Skeletal muscle tissue (tissue), 3 donors: ENCODE measurements at regions not wholly inside any gene's neighbourhood (a gene's known extent, or its start where the extent isn't known, plus 50 kb on each side); places are given as distances from the start of the nearest gene placed in this dataset.

Source experiments
- H3K27ac ChIP-seq: one replicate; pipeline ENCODE4 v1.7.0; 2013; ENCODE audit warnings: mild to moderate bottlenecking, low read depth, low read length, inconsistent platforms
- H3K27me3 ChIP-seq, 3 donors: one replicate each; pipeline ENCODE4 v1.7.0; 2013; ENCODE audit warnings: low read length in 3 of 3; ENCODE audit not compliant: control insufficient read depth in 3 of 3, insufficient read depth in 3 of 3
- H3K36me3 ChIP-seq, 3 donors: one replicate each; pipeline ENCODE4 v1.7.0; 2013; ENCODE audit warnings: low read length in 3 of 3; ENCODE audit not compliant: control insufficient read depth in 3 of 3, insufficient read depth in 3 of 3
- H3K4me1 ChIP-seq, 3 donors: one replicate each; pipeline ENCODE4 v1.7.0; 2013; ENCODE audit warnings: low read length in 3 of 3, mild to moderate bottlenecking in 3 of 3; ENCODE audit not compliant: control insufficient read depth in 3 of 3, insufficient read depth in 3 of 3
- H3K4me3 ChIP-seq, 3 donors: one replicate each; pipeline ENCODE4 v1.7.0; 2013; ENCODE audit warnings: low read length in 3 of 3
- H3K9ac ChIP-seq, 3 donors: one replicate each; pipeline ENCODE4 v1.7.0; 2013; ENCODE audit warnings: low read length in 3 of 3, mild to moderate bottlenecking in 3 of 3, moderate library complexity in 2 of 3, low read depth in 1 of 3
- H3K9me3 ChIP-seq, 3 donors: one replicate each; pipeline ENCODE4 v1.7.0; 2013; ENCODE audit warnings: low read length in 3 of 3; ENCODE audit not compliant: control insufficient read depth in 3 of 3
- donor health status: Osteomylitis.

- Histone ChIP-seq H3K4me3 (no peak overlapping the region), H3K36me3 (no peaks in the 10 kb centered on the region), H3K27me3 (no peaks in the 10 kb centered on the region), H3K27ac (no peak overlapping the region), H3K9me3 (no peaks in the 10 kb centered on the region), H3K4me1 (no peaks in the 10 kb centered on the region), H3K9ac (no peak overlapping the region)
Measured at GRCh38 chr1:198880397-198880796, 241.6 kb downstream of the PTPRC start.

GRCh38 chr1:198880818-198881597 is 242.2 kb downstream of the PTPRC start:
- H3K4me3 ChIP-seq = no peak overlapping the region
- H3K36me3 ChIP-seq = no peaks in the 10 kb centered on the region
- H3K9ac ChIP-seq = no peak overlapping the region
- H3K27me3 ChIP-seq = no peaks in the 10 kb centered on the region
- no peaks in the 10 kb centered on the region for H3K4me1 ChIP-seq
- H3K27ac ChIP-seq = no peak overlapping the region
- H3K9me3 ChIP-seq = no peaks in the 10 kb centered on the region

- Histone ChIP-seq H3K27ac (no peak overlapping the region), H3K9ac (no peak overlapping the region), H3K4me1 (no peaks in the 10 kb centered on the region), H3K4me3 (no peak overlapping the region), H3K36me3 (no peaks in the 10 kb centered on the region), H3K27me3 (no peaks in the 10 kb centered on the region), H3K9me3 (no peaks in the 10 kb centered on the region)
Measured at GRCh38 chr1:198883184-198883583, 244.3 kb downstream of the PTPRC start.

GRCh38 chr1:198887866-198888265 is 249.0 kb downstream of the PTPRC start:
- H3K9ac ChIP-seq = no peak overlapping the region
- H3K4me1 ChIP-seq = no peaks in the 10 kb centered on the region
- no peak overlapping the region for H3K27ac ChIP-seq
- no peaks in the 10 kb centered on the region for H3K27me3 ChIP-seq
- H3K9me3 ChIP-seq = no peaks in the 10 kb centered on the region
- H3K36me3 ChIP-seq = no peaks in the 10 kb centered on the region
- H3K4me3 ChIP-seq = no peak overlapping the region

GRCh38 chr1:198888379-198888943 is 249.6 kb downstream of the PTPRC start:
- Histone ChIP-seq H3K9me3 (no peaks in the 10 kb centered on the region), H3K4me3 (no peak overlapping the region), H3K36me3 (no peaks in the 10 kb centered on the region), H3K27ac (no peak overlapping the region), H3K9ac (no peak overlapping the region), H3K4me1 (no peaks in the 10 kb centered on the region), H3K27me3 (no peaks in the 10 kb centered on the region)

- Histone ChIP-seq H3K27me3 (no peaks in the 10 kb centered on the region), H3K9ac (no peak overlapping the region), H3K4me1 (no peaks in the 10 kb centered on the region), H3K4me3 (no peak overlapping the region), H3K9me3 (no peaks in the 10 kb centered on the region), H3K27ac (no peak overlapping the region), H3K36me3 (no peaks in the 10 kb centered on the region)
Measured at GRCh38 chr1:198889101-198889500, 250.3 kb downstream of the PTPRC start.

- H3K4me3 ChIP-seq = no peak overlapping the region
- H3K4me1 ChIP-seq = no peaks in the 10 kb centered on the region
- H3K36me3 ChIP-seq = no peaks in the 10 kb centered on the region
- H3K27ac ChIP-seq = no peak overlapping the region
- H3K27me3 ChIP-seq = no peaks in the 10 kb centered on the region
- no peaks in the 10 kb centered on the region for H3K9me3 ChIP-seq
- no peak overlapping the region for H3K9ac ChIP-seq
Measured at GRCh38 chr1:198889749-198890148, 250.9 kb downstream of the PTPRC start.

GRCh38 chr1:198890214-198890930 is 251.5 kb downstream of the PTPRC start:
- H3K9me3 ChIP-seq = no peaks in the 10 kb centered on the region
- no peaks in the 10 kb centered on the region for H3K27me3 ChIP-seq
- H3K9ac ChIP-seq = no peak overlapping the region
- no peak overlapping the region for H3K4me3 ChIP-seq
- H3K4me1 ChIP-seq = no peaks in the 10 kb centered on the region
- H3K27ac ChIP-seq = no peak overlapping the region
- H3K36me3 ChIP-seq = no peaks in the 10 kb centered on the region

GRCh38 chr1:198892065-198892464 is 253.2 kb downstream of the PTPRC start:
- no peak overlapping the region for H3K27ac ChIP-seq
- no peaks in the 10 kb centered on the region for H3K4me1 ChIP-seq
- H3K9me3 ChIP-seq = no peaks in the 10 kb centered on the region
- H3K9ac ChIP-seq = no peak overlapping the region
- H3K36me3 ChIP-seq = no peaks in the 10 kb centered on the region
- H3K4me3 ChIP-seq = no peak overlapping the region
- no peaks in the 10 kb centered on the region for H3K27me3 ChIP-seq

- H3K27me3 ChIP-seq = no peaks in the 10 kb centered on the region
- no peaks in the 10 kb centered on the region for H3K4me1 ChIP-seq
- no peak overlapping the region for H3K4me3 ChIP-seq
- no peak overlapping the region for H3K27ac ChIP-seq
- H3K36me3 ChIP-seq = no peaks in the 10 kb centered on the region
- H3K9ac ChIP-seq = no peak overlapping the region
- H3K9me3 ChIP-seq = no peaks in the 10 kb centered on the region
Measured at GRCh38 chr1:198893141-198893540, 254.3 kb downstream of the PTPRC start.
